Stimulated activated effector memory CD8-positive, alpha-beta T cell treated with anti-CD3 and anti-CD28 coated beads, Interleukin-12 subunit alpha, Interleukin-12 subunit beta, amount 100 ng/mL, for 72 hours (primary cell): ENCODE measurements at regions not wholly inside any gene's neighbourhood (a gene's known extent, or its start where the extent isn't known, plus 50 kb on each side); places are given as distances from the start of the nearest gene placed in this dataset.

Source experiments
- ATAC-seq: fragments of 150-1000 bp; cut with Tn5 transposase; 2 replicates; pipeline ENCODE4 v1.10.0; 2021
- DNase-seq, 2 donors: peaks; one replicate each; pipeline ENCODE4 v3.0.0; 2021 to 2022; ENCODE audit warnings: low spot score in 2 of 2
- H3K27ac Mint-ChIP-seq: one replicate; pipeline ENCODE4 v1.8.0; 2022; ENCODE audit warnings: mild to moderate bottlenecking, mixed read lengths
- H3K36me3 Mint-ChIP-seq: one replicate; pipeline ENCODE4 v1.8.0; 2022; ENCODE audit warnings: mild to moderate bottlenecking, mixed read lengths
- H3K4me1 Mint-ChIP-seq: one replicate; pipeline ENCODE4 v1.8.0; 2022; ENCODE audit warnings: mixed read lengths
- H3K4me3 Mint-ChIP-seq: one replicate; pipeline ENCODE4 v1.8.0; 2022; ENCODE audit warnings: mild to moderate bottlenecking, mixed read lengths
- H3K9me3 Mint-ChIP-seq: one replicate; pipeline ENCODE4 v1.8.0; 2022; ENCODE audit warnings: mixed read lengths

DNA sequence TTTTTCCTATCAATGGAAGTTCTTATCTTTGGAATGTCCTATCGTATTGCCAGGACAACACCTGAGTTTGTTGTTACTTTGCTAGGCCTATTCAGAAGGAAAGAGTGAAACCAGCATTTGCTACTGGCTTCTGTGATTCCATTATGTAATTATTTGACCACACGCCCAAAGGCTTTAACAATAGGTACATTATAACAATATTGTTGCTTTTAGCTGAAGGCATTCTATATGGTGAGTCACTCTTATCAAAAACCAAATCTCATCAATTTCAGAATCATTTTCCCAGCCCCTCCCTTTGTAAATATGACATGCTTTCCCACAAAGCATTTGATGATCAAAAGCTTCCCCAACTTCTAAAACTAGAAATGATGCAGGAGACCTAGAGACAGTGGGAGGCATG lies 294.4 kb upstream of the NEBL start:
- ATAC-seq (no peak), DNase-seq (no peak)
- Mint-ChIP-seq H3K4me3 (no peak overlapping the region), H3K9me3 (peaks cover 3% of the 10 kb centered on the region), H3K4me1 (no peaks in the 10 kb centered on the region), H3K27ac (no peak overlapping the region), H3K36me3 (no peaks in the 10 kb centered on the region)

DNA sequence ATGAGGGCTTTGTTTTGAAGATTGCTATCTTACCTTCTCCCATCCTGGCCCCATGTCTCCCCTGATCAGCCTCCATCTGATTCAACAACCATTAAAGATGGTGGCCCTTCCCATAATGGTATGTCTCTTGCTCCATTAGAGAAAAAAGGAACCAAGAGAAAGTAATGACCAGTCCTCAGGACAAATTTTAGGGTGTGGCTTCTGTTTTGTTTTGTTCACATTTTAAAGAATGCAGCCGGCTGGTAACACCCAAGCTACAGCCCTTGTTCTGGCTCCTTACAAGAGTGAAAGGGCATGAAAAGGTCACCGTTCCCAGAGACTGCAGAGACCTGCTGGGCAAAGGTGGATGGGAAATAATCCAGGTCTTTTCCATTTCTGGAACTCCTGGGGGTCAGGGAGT lies 287.9 kb upstream of the NEBL start:
- no peaks in the 10 kb centered on the region for H3K4me1 Mint-ChIP-seq
- no peak for DNase-seq
- H3K4me3 Mint-ChIP-seq = no peak overlapping the region
- ATAC-seq = no peak
- no peaks in the 10 kb centered on the region for H3K36me3 Mint-ChIP-seq
- no peak overlapping the region for H3K27ac Mint-ChIP-seq
- peaks cover 3% of the 10 kb centered on the region for H3K9me3 Mint-ChIP-seq

DNA sequence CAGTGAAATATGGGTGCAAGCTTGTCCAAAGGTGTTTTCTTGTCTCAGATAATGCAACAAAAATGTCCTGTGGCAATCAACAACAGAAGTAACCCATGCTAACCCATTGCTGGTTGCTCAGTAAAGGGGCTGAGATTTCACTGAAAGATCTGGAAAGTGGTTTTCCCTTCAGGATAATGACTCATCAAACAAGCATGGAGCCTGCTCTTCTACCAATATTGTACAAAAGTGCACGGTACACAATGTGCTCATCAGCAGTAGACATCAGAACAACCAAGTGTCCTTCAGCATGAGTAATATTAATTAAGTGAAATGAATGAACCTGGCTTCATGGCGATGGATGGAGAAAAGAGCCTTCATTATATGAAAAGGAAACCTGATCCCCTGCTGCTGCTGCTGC lies 287.1 kb upstream of the NEBL start:
- DNase-seq = no peak
- H3K9me3 Mint-ChIP-seq = peaks cover 6% of the 10 kb centered on the region

DNA sequence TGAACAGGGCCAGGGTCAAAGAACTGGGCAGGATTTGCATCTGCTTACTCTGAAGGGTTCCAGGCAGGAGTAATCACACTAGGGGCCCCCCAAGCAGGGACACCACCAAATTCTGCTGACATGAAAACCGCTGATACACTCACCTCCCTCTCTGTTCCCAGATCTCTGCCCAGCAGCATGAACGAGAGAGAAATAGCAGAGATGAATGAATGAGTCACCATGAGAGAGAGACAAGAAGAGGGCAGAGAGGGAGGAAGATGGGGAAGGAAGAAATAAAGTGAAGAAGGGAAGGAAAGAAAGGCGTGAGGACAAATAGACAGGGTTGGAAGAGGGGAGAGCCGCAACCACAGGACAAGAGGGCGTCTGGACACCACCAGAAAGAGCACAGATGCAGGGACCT lies 285.9 kb upstream of the NEBL start:
- Mint-ChIP-seq H3K36me3 (no peaks in the 10 kb centered on the region), H3K9me3 (peaks cover 6% of the 10 kb centered on the region), H3K4me3 (no peak overlapping the region), H3K27ac (no peak overlapping the region), H3K4me1 (no peaks in the 10 kb centered on the region)
- DNase-seq (no peak), ATAC-seq (no peak)

More for the DNA sequence above, 287.1 kb upstream of the NEBL start:
- Mint-ChIP-seq H3K36me3 (no peaks in the 10 kb centered on the region), H3K4me3 (no peak overlapping the region), H3K27ac (no peak overlapping the region), H3K4me1 (no peaks in the 10 kb centered on the region)
- ATAC-seq = no peak

DNA sequence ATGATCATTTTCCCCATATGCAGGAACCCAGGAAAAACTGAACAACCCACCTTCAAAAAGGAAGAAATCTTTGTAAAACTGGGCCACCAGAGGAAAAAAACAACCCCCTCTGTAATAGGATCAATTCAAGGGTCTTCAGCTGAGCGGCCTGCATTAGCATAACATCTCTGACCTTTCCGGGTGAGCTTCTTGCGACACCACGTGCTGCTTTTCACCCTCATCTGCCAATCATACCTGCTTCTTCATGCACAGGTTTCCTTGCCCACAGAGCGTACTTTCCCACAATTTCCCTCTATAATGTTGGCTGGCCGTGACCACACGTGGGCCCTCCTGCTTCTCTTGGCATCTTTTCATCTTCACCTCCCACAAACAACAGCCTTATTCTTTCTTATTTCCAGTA lies 284.3 kb upstream of the NEBL start:
- Mint-ChIP-seq H3K27ac (no peak overlapping the region), H3K4me1 (no peaks in the 10 kb centered on the region), H3K4me3 (no peak overlapping the region), H3K9me3 (peaks cover 4% of the 10 kb centered on the region), H3K36me3 (no peaks in the 10 kb centered on the region)
- ATAC-seq = no peak
- no peak for DNase-seq

DNA sequence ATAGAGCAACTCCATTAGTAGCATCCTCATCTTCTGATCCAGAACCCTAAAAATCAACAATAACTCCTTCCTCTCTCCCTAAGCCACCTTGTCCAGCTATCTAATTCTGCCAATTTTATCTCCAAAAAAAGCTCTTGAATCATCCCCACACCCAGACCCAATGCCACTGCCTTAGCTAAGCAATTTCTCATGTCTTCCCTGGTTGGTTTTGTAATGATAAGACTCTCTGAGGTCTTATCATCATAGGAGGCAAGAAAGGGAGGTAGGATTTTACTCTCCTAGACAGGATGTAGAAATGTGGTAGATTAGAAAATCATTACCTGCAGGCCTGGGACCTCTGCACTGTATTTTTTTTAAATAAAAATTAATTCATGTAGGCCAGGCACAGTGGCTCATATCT lies 283.5 kb upstream of the NEBL start:
- DNase-seq (no peak), ATAC-seq (no peak)
- no peak overlapping the region for H3K27ac Mint-ChIP-seq
- H3K36me3 Mint-ChIP-seq = no peaks in the 10 kb centered on the region
- no peak overlapping the region for H3K4me3 Mint-ChIP-seq
- peaks cover 4% of the 10 kb centered on the region for H3K9me3 Mint-ChIP-seq
- H3K4me1 Mint-ChIP-seq = no peaks in the 10 kb centered on the region

DNA sequence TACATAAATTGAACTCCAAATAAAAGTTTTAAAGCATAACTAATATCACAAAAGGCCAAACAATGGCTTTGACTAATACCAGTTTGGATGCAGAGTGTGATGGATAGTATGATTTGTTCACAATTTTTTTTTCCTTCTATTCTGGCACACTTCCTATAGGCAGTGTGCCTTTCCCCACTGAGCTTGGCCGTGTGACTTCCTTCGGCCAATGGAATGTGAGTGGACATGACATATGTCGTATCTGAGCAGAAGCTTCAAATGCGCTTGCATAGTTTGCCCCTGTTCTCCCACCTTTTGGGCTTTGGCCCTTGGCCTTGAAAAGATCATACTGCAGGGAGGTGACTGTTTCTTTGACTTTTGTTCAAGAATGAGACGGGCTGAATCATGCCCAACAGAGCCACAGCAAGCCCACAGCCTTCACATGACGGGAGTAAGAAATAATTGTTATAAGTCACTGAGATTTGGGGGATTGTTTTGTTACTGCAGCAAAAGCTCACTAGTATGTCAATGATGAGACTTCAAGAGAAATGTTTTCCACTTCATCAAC lies 279.9 kb upstream of the NEBL start:
- ATAC-seq (no peak), DNase-seq (no peak)
- no peak overlapping the region for H3K4me3 Mint-ChIP-seq
- no peaks in the 10 kb centered on the region for H3K4me1 Mint-ChIP-seq
- no peak overlapping the region for H3K27ac Mint-ChIP-seq
- peaks cover 4% of the 10 kb centered on the region for H3K9me3 Mint-ChIP-seq
- no peaks in the 10 kb centered on the region for H3K36me3 Mint-ChIP-seq

DNA sequence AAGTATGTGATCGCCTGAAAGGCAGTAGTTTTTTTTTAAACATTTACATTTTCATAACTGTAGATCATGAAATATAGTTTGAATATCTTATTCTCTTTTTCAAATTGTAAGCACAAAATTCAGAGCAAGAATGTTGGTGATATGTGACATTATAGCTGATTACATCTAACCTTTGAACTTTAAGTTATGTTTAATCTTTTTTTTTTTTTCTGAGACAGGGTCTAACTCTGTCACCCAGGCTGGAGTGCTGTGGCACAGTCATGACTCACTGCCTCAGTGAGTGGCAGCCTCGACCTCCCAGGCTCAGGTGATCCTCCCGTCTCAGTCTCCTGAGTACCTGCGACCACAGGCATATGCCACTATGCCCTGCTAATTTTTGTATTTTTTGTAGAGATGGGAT lies 278.7 kb upstream of the NEBL start:
- Mint-ChIP-seq H3K9me3 (peaks cover 4% of the 10 kb centered on the region), H3K36me3 (no peaks in the 10 kb centered on the region), H3K4me3 (no peak overlapping the region), H3K27ac (no peak overlapping the region), H3K4me1 (no peaks in the 10 kb centered on the region)
- ATAC-seq (no peak), DNase-seq (no peak)

DNA sequence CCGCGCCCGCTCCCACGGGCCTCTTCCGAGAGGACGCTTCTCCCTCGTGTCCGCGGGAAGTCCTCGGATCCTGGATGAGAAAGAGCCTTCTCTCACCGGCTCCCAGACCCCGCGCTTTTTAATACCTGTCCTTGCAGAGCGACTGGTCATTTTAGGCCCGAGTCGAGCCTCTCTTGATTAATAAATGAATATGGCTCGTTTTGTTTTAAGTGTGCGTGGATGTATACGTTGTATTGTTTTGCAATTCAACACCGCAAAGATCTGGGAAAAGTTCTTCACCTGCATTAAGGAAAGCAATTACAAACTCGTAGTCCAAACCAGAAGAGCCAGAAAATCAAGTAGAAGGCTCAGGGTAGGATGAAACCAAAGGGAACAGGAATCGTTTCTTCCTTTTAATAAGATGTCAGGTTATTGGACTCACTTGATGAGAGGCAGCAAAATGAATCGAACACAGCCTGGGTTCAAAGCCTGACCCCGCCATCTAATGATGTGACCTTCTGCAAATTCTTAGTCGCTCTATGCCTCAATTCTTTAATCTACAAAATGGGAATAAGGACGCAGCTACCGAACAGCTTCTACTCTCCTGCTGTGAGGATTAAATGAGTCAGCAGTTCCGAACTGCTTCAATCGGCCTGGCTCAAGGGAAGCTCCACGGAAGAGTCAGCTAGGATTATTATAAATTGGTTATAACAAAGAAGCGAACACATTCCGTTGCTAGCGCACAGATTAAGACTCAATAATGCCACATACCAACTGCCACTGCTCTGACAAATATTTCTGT lies 277.8 kb upstream of the NEBL start:
- no peaks in the 10 kb centered on the region for H3K36me3 Mint-ChIP-seq
- no peak for DNase-seq
- no peaks in the 10 kb centered on the region for H3K4me1 Mint-ChIP-seq
- no peak for ATAC-seq
- no peak overlapping the region for H3K27ac Mint-ChIP-seq
- H3K4me3 Mint-ChIP-seq = no peak overlapping the region
- H3K9me3 Mint-ChIP-seq = peaks cover 4% of the 10 kb centered on the region

DNA sequence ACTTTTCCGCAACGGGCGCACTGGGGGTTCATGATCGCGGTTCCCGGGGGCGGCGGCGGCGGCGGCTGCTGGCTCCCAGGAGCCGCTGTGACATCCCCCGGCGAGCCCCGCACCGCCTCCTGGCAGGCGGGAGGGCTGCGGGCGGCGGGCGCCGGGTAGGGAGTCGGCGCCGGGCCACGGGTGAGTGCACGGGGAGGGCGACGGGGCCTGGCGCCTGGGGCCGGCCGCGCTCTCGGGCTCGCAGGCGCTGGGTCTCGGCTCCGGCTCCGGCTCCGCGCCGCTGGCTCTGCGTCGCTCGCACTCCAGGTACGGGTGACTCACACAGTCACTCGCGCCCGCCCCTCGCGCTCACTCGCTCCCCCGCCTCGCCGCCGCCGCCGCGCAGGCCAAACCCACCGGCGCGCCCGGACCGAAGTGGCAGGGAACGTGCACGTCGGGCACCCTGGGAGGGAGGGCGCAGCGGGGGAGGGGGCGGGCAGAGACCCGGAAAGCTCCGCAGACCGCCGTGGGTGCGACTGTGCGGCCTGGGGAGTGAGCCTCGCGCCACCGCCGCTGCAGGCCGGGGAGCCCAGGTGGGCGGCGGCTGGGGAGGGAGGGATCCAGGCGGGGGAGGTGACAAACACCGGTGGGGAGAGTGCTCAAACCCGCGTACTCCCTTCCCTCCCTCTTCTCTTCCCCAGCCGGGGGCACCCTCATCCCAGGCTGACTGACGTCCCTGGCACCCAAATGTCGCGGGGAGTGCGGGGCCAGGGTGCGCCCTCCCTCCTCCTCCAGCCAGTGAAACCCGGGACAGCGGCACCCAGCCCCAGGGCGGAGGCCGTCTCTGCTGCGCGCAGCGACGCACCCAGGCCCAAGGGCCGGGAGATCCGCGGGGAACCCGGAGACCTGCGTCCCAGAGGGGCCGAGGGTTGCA lies 276.9 kb upstream of the NEBL start:
- H3K4me3 Mint-ChIP-seq = no peak overlapping the region
- H3K36me3 Mint-ChIP-seq = no peaks in the 10 kb centered on the region
- no peaks in the 10 kb centered on the region for H3K4me1 Mint-ChIP-seq
- no peaks in the 10 kb centered on the region for H3K9me3 Mint-ChIP-seq
- no peak for DNase-seq
- H3K27ac Mint-ChIP-seq = no peak overlapping the region
- ATAC-seq = peak; percentile 56

DNA sequence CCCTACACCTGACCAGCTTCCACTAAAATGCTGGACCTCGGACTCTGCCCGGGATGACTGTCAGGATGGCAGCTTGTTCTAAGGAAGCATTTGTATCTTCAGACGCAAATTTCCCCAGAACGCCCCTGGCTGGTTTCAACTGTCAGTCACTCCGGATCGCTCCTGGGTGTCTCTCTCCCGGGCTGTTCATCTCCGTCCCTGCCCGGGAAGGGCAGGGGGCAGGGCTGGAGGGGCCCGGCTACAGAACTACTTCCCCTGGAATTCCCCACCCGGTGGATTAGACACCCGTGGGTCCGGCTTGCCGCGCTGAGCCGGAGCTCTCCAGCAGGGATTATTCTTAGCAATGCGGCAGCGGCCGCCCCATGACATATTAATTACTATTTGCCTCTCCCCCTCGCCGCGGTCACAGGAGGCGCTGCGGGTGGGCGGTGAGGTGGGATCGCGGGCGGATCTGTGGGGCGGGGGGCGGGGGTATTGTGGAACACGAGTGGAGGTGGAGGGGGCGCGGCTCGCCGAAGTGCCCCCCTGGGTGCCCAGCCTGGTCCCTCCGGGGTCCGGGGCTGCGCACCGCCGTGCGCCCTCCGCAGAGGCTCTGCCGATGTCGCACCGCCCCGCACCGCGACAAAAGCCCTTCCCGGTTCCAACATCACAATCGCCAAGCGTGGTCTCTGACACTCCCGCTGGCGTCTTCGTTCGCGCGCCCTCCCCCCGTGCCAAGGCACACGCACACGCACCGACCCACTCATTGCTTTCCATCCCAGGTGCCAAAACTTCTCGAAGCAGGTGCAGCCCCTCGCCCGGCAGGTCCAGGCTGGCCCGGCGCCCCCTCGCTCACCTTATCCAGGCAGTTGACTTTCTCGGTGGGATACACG lies 276.1 kb upstream of the NEBL start:
- no peaks in the 10 kb centered on the region for H3K36me3 Mint-ChIP-seq
- no peaks in the 10 kb centered on the region for H3K9me3 Mint-ChIP-seq
- H3K4me3 Mint-ChIP-seq = no peak overlapping the region
- H3K4me1 Mint-ChIP-seq = no peaks in the 10 kb centered on the region
- no peak for ATAC-seq
- H3K27ac Mint-ChIP-seq = no peak overlapping the region
- DNase-seq = no peak

DNA sequence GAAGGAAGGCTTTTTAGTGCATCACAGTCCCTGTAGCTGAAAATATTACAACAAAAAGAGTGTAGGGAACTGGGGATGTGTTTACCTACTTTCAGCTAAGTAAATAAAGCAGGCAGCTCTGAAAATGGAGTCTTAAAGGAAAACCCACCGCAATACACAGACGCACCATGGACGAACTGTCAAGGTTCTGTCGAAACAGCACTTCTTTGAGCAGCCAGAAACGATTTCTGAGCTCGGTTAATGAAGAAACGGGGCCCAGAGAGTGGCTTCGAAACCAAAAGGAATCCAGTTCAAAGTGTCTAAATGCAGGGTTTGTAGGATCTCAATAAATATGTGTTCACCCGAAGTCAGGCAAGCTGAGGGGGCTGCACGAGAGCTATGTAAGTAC lies 275.4 kb upstream of the NEBL start:
- no peaks in the 10 kb centered on the region for H3K9me3 Mint-ChIP-seq
- no peak overlapping the region for H3K4me3 Mint-ChIP-seq
- DNase-seq (no peak), ATAC-seq (no peak)
- no peaks in the 10 kb centered on the region for H3K36me3 Mint-ChIP-seq
- H3K4me1 Mint-ChIP-seq = no peaks in the 10 kb centered on the region
- no peak overlapping the region for H3K27ac Mint-ChIP-seq

DNA sequence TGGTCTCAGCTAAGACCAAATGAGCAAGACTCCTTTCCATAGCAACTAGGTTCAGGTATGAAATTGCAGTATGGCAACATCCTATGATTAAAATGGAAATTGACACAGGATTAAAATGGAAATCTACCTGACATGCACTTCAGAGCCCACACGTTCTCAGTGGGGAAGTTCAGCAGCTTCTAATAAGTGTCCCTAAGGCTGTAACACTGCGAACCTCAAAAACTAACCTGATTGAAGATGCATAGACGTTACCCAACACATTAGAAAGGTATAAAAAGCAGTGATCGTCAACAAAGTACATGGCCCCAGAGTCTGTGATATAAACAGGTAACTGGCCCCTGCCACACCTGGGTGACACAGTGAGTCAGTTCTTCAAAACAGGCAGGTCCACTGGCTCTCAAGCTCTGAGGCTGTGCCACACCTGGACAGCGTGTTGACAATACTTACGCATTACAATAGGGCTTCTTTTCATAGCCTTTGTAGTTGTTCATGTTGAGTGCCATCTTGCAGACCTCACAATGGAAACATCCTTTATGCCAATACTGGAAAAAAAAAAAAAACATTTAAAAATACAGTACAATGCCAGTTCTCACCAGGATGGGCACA lies 274.9 kb upstream of the NEBL start:
- Mint-ChIP-seq H3K4me3 (no peak overlapping the region), H3K9me3 (no peaks in the 10 kb centered on the region), H3K27ac (no peak overlapping the region), H3K36me3 (no peaks in the 10 kb centered on the region), H3K4me1 (no peaks in the 10 kb centered on the region)
- DNase-seq (no peak), ATAC-seq (no peak)

DNA sequence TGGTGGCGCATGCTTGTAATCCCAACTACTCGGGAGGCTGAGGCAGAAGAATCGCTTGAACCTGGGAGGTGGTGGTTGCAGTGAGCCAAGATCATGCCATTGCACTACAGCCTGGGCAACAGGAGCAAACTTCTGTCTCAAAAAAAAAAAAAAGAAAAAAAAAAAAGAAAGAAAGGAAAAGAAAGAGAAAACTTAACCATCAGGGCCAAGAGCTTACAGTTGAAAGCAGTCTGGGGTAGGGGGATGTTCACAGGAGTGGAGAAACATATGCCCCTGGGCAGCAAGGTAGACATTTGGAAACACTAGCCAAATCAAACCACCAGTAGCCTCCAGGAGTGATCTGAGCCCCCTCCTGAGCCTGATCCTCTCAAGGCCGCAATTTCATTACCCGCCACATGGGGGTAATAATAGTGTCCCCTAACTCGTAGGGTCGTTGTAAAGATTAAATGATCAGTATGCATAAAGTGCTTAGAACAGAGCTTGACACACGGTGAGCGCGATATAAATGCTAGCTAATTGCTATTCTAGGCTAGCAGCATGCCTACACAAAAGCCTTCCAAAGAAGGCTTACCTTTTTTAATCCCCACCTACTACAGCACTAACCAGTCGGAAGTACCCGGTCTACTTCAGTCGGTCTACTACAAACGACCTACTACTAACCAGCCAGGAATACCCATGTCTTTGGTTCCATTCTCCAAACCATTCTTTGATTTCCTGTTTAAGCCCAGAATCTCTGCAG lies 274.3 kb upstream of the NEBL start:
- Mint-ChIP-seq H3K4me1 (no peaks in the 10 kb centered on the region), H3K27ac (no peak overlapping the region), H3K36me3 (no peaks in the 10 kb centered on the region), H3K9me3 (no peaks in the 10 kb centered on the region), H3K4me3 (no peak overlapping the region)
- DNase-seq (no peak), ATAC-seq (no peak)
